Stimulated activated CD8-positive, alpha-beta memory T cell treated with anti-CD3 and anti-CD28 coated beads, Interleukin-2, amount 100 ng/mL, for 48 hours (primary cell): ENCODE measurements at regions not wholly inside any gene's neighbourhood (a gene's known extent, or its start where the extent isn't known, plus 50 kb on each side); places are given as distances from the start of the nearest gene placed in this dataset.
"Not testable (repeated sequence)": the region's sequence is repeated elsewhere in the genome, so short reads cannot be mapped to it uniquely, and the experiment has no call there.

Experiments
- DNase-seq, 2 donors: peaks; one replicate each; pipeline ENCODE4 v3.0.0-alpha.2; 2020; ENCODE audit warnings: low read depth in 2 of 2

DNA sequence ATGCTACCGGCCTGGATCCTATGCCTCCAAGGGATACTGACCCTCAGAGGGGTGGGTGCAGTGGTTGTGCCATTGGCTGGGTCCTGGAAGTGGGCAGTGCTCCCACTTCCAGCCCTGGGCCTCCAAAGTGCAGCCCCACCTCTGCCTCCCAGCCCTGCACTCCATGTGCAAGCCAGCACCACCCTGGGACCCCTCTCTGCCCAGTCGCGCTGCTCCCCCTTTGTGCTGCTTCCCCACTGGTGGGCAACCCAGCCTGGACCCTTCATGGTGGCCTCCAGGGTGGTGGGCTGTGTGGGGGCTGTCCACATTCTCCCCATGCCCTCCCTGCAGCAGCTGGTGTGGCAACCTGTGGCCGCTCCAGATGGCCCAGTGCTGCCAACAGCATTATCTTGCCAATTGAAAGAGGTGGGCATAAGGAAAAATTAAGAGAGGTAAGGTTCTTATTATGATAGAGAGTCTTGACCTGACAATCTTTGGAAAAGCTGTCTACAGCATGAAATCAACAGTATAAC, 309.7 kb downstream of the GUCY2F start:
- DNase-seq: no peak

- no peak for DNase-seq
Measured at GRCh38 chrX:109155161-109155560, 326.7 kb downstream of the GUCY2F start.

DNA sequence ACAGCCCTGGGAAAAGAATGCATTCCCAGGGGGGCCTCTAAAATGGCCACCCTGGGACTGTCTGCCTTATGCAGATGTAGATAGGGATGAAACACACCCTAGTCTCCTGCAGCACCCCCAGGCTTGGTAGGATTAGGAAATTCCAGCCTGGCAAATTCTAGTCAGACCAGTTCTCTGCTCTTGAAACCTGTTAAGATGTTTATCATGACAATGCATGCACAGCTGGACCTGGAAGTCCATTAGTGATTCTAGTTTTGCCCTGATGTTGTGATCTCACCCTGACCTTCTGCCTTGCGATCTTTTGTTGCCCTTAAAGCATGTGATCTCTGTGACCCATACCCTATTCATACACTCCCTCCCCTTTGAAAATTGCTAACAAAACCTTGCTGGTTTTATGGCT, 337.7 kb downstream of the GUCY2F start:
- DNase-seq: not testable (repeated sequence)

- DNase-seq: no peak
Measured at GRCh38 chrX:109140463-109140862, 341.4 kb downstream of the GUCY2F start.

DNA sequence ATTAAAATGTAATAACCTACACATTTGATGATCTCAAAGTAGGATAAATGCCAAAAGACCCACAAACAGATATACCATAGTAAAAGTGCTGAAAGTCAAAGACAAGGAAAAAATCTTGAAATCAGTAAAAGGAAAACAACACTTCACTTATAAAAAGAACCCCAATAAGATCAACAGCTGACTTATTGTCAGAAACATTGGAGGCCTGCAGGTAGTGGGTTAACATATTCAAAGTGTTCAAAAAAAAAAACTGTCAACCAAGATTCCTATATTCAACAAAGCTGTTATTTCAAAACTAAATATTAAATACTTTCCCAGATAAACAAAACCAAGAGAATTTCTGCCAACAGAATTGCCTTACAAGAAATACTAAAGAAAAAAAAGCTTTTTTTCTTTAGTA, 347.1 kb downstream of the GUCY2F start:
- no peak for DNase-seq

GRCh38 chrX:109125304-109125703, 356.6 kb downstream of the GUCY2F start:
- no peak for DNase-seq

GRCh38 chrX:109089359-109089758, 353.0 kb upstream of the IRS4 start:
- no peak for DNase-seq

DNA sequence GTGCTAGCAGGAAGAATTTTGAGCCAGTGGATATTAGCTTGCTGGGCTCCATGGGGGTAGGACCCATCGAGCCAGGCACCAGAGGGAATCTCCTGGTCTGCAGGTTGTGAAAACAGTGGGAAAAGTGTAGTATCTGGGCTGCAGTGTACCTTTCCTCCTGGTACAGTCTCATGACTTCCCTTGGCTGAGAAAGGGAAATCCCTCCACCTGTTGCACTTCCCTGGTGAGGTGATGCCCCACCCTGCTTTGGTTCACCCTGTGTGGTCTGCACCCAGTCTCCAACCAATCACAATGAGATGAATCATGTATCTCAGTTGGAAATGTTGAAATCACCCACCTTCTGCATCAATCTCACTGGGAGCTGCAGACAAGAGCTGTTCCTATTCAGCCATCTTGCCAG, 341.4 kb upstream of the IRS4 start:
- DNase-seq: no peak

DNA sequence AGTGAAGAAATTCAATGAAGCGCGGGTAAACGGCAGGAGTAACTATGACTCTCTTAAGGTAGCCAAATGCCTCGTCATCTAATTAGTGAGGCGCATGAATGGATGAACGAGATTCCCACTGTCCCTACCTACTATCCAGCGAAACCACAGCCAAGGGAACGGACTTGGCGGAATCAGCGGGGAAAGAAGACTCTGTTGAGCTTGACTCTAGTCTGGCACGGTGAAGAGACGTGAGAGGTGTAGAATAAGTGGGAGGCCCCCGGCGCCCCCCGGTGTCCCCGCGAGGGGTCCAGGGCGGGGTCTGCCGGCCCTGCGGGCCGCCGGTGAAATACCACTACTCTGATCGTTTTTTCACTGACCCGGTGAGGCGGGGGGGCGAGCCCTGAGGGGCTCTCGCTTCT, 317.8 kb upstream of the IRS4 start:
- not testable (repeated sequence) for DNase-seq

DNA sequence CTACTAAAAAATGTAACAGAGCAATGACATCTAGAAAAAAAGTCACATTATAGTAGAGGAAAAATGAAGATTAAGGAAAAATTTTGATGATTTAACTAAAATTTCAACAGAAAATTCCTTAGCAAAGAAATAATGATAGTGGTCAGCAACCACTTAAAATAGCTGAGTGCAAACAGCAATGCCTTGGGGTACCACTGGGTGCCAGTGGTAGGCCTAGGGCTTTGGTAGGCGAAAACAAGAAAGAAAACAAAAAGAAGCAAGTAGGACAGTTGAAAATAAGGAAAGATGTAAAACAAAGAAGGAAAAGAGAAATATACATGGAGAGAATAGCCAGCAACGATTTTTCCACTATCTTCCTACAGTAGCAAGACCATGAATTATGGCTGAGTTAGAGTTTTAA, 313.5 kb upstream of the IRS4 start:
- no peak for DNase-seq

GRCh38 chrX:109049416-109049815, 313.1 kb upstream of the IRS4 start:
- DNase-seq: no peak

DNA sequence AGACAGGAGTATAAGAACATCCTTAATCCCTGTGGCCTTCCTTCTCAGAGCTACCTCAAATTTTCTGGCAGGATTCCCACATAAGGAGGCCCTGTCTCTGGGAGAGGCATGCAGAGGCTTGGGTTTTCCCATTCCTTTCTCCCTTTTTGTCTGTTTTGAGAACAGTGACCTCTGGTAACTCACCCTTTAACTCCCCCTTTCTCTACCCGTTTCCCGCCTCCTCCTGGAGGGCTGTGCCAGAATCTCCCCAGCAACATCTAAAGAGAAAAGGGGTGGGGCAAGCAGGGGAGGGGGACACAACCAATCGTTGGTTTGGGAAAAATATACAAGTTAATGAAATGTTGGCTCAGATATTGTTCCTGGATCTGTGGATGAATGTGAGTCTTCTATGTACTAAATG, 303.7 kb upstream of the IRS4 start:
- DNase-seq: no peak

GRCh38 chrX:109036624-109037023, 300.3 kb upstream of the IRS4 start:
- no peak for DNase-seq

DNA sequence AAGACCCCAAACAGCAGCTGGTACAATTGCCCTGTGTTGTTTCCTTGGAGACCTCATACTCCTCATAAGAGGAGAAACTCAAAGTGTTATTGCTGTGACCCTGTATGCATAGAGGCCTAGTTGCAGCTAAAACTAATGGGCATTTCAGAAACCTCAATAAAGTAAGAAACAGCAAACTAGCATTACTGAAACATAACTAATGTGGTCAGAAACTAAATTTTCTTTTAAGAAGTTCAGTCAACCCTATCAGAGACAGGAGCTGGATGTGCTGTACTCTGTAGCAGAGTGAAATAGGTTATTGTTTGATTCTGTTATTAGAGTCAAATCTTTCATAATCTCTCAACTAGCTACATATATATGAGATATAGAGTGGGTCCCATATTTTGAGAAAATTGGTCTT, 257.5 kb upstream of the IRS4 start:
- DNase-seq: no peak

GRCh38 chrX:108972899-108973298, 236.5 kb upstream of the IRS4 start:
- DNase-seq: not testable (repeated sequence)

DNA sequence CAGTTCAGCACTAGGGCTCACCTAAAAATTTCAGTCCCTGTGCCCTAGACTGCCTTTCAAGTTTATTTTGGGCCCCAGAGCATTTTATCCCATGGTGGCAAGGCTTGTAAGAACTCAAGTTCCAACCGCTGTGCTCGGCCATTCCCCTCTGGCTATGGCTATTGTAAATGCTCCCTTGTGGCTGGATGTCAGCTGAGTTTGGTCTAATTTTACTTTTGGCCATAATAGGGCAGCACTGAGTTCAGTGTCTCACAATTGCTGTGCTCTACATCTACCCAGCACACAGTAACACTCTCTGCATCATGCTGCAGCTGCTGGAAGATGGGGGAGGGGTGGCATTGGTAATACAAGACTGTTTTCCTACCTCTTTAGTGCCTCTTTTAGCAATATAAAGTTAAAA, 210.8 kb upstream of the IRS4 start:
- DNase-seq: no peak

GRCh38 chrX:108946531-108946930, 210.2 kb upstream of the IRS4 start:
- no peak for DNase-seq

- DNase-seq: no peak
Measured at GRCh38 chrX:108945883-108946523, 209.6 kb upstream of the IRS4 start.

- no peak for DNase-seq
Measured at GRCh38 chrX:108914791-108915190, 178.4 kb upstream of the IRS4 start.

DNA sequence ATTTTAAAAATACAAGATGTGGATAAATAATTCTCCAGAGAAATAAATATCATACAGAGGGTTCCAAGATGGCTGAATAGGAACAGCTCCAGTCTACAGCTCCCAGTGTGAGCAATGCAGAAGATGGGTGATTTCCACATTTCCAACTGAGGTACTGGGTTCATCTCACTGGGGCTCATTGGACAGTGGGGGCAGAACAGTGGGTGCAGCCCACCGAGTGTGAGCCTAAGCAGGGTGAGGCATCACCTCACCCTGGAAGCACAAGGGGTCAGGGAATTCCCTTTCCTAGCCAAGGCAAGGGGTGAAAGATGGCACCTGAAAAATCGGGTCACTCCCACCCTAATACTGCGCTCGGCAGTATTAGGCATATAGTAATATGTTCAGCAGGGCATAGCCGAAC, 167.5 kb upstream of the IRS4 start:
- not testable (repeated sequence) for DNase-seq

DNA sequence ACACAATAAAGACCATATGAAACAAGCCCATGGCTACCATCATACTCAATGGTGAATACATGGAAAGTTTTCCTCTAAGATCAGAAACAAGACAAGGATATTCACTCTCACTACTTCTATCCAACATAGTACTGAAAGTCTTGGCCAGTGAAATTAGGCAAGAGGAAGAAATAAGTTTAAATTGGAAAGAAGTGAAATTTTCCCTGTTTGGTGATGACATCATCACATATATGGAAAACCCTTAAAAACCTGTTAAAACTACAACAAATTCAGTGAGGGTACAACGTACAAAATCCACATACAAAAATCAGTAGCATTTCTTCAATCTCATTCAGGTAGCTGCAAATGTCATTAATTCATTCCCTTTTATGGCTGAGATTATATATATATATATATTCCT, 164.0 kb upstream of the IRS4 start:
- DNase-seq: no peak

GRCh38 chrX:108896349-108896748, 160.0 kb upstream of the IRS4 start:
- not testable (repeated sequence) for DNase-seq

GRCh38 chrX:108892501-108892900, 156.1 kb upstream of the IRS4 start:
- no peak for DNase-seq

GRCh38 chrX:108875548-108875947, 139.2 kb upstream of the IRS4 start:
- DNase-seq: no peak
